ENCODE measurements at regions not wholly inside any gene's neighbourhood (a gene's known extent, or its start where the extent isn't known, plus 50 kb on each side); places are given as distances from the start of the nearest gene placed in this dataset.

DNA sequence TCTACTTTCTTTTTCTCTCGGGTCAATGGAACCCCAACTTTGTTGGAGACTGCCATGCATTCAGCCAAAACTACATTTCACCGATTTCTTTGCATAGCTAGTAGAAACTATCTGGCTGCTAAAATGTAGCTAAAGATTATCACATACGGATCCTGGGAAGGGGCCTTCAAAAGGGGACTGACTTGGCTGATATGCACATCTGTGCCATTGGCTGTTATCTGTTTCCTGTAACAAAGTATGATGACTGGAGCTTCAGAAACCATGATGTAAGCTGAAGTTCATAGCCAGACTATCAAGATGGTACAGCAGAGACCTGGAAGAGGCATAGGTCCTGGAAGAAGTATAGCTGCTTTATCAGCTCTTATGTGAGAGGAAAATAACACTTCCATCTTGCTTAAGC is 179.1 kb downstream of the NSUN3 start:
- Histone ChIP-seq H3K4me1 (ENCODE audit: insufficient read depth) (no peaks in the 10 kb centered on the region), H4K20me1 (ENCODE audit: insufficient read depth, poor library complexity, severe bottlenecking) (no peaks in the 10 kb centered on the region), H3K4me3 (no peak overlapping the region), H2AFZ (no peak overlapping the region), H3K9me3 (ENCODE audit: low read depth) (no peaks in the 10 kb centered on the region), H3K79me2 (no peaks in the 10 kb centered on the region), H3K36me3 (replicated peaks; ENCODE audit: insufficient read depth, low read depth) (no peaks in the 10 kb centered on the region), H3K27ac (no peak overlapping the region), H3K9me2 (replicated peaks; ENCODE audit: insufficient read depth) (no peaks in the 10 kb centered on the region), H3K27me3 (no peaks in the 10 kb centered on the region), H3K4me2 (no peak overlapping the region)
- 71% methylated on average over 3 of the region's 3 CpGs for WGBS (ENCODE audit: low lambda C conversion rate, missing lambda C conversion rate)
- TF ChIP-seq CTCF (IDR thresholded peaks at IDR 0.05; ENCODE audit: poor library complexity) (no peak), EZH2 (IDR thresholded peaks at IDR 0.05; ENCODE audit: borderline replicate concordance) (no peak), EZH2phosphoT487 (IDR thresholded peaks at IDR 0.05; ENCODE audit: low read depth, severe bottlenecking, unreplicated experiment) (no peak)
- DNase-seq (ENCODE audit: low spot score): no peak

- Histone ChIP-seq H3K79me2 (no peaks in the 10 kb centered on the region), H3K4me1 (ENCODE audit: insufficient read depth) (no peaks in the 10 kb centered on the region), H3K4me3 (no peak overlapping the region), H4K20me1 (ENCODE audit: insufficient read depth, poor library complexity, severe bottlenecking) (no peaks in the 10 kb centered on the region), H3K9me2 (replicated peaks; ENCODE audit: insufficient read depth) (no peaks in the 10 kb centered on the region), H3K27me3 (no peaks in the 10 kb centered on the region), H3K36me3 (replicated peaks; ENCODE audit: insufficient read depth, low read depth) (no peaks in the 10 kb centered on the region), H3K9me3 (ENCODE audit: low read depth) (no peaks in the 10 kb centered on the region), H3K27ac (no peak overlapping the region), H3K4me2 (no peak overlapping the region), H2AFZ (no peak overlapping the region)
- TF ChIP-seq EZH2 (IDR thresholded peaks at IDR 0.05; ENCODE audit: borderline replicate concordance): no peak
- no peak for TF ChIP-seq EZH2phosphoT487 (IDR thresholded peaks at IDR 0.05; ENCODE audit: low read depth, severe bottlenecking, unreplicated experiment)
- no peak for TF ChIP-seq CTCF (IDR thresholded peaks at IDR 0.05; ENCODE audit: poor library complexity)
- WGBS (ENCODE audit: low lambda C conversion rate, missing lambda C conversion rate): 84% methylated on average over 4 of the region's 4 CpGs
- DNase-seq (ENCODE audit: low spot score): no peak
Observed at GRCh38 chr3:94246171-94246570, 183.3 kb downstream of the NSUN3 start.

- Histone ChIP-seq H3K36me3 (replicated peaks; ENCODE audit: insufficient read depth, low read depth) (no peaks in the 10 kb centered on the region), H3K79me2 (no peaks in the 10 kb centered on the region), H3K4me3 (no peak overlapping the region), H3K4me1 (ENCODE audit: insufficient read depth) (no peaks in the 10 kb centered on the region), H3K27ac (no peak overlapping the region), H2AFZ (no peak overlapping the region), H3K27me3 (no peaks in the 10 kb centered on the region), H3K9me3 (ENCODE audit: low read depth) (no peaks in the 10 kb centered on the region), H3K9me2 (replicated peaks; ENCODE audit: insufficient read depth) (no peaks in the 10 kb centered on the region), H4K20me1 (ENCODE audit: insufficient read depth, poor library complexity, severe bottlenecking) (no peaks in the 10 kb centered on the region), H3K4me2 (no peak overlapping the region)
- 81% methylated on average over 1 of the region's 1 CpG for WGBS (ENCODE audit: low lambda C conversion rate, missing lambda C conversion rate)
- TF ChIP-seq EZH2phosphoT487 (IDR thresholded peaks at IDR 0.05; ENCODE audit: low read depth, severe bottlenecking, unreplicated experiment) (no peak), EZH2 (IDR thresholded peaks at IDR 0.05; ENCODE audit: borderline replicate concordance) (no peak), CTCF (IDR thresholded peaks at IDR 0.05; ENCODE audit: poor library complexity) (no peak)
- DNase-seq (ENCODE audit: low spot score): no peak
Observed at GRCh38 chr3:94248042-94248441, 185.2 kb downstream of the NSUN3 start.
